HEK293T (cell line): ENCODE measurements at regions not wholly inside any gene's neighbourhood (a gene's known extent, or its start where the extent isn't known, plus 50 kb on each side); places are given as distances from the start of the nearest gene placed in this dataset.
"Not testable (repeated sequence)": the region's sequence is repeated elsewhere in the genome, so short reads cannot be mapped to it uniquely, and the experiment has no call there.

ENCODE experiments used
- CTCF ChIA-PET: fragments of 350-600 bp; formaldehyde crosslinking; extraction: SDS; loops from one replicate; lab custom pipeline; 2021; ENCODE audit warnings: antibody characterized with exemption, inconsistent platforms; lab: Yijun Ruan, JAX
- POLR2A ChIA-PET: fragments of 350-600 bp; formaldehyde crosslinking; extraction: SDS; loops from one replicate; lab custom pipeline; 2020; ENCODE audit warnings: antibody characterized with exemption, inconsistent platforms; lab: Yijun Ruan, JAX
- DNase-seq: peaks from one replicate; pipeline ENCODE4 v3.0.0; 2012; ENCODE audit warnings: mixed read lengths; ENCODE audit errors: extremely low spot score
- ARNT ChIP-seq: fragments of 450-650 bp; IDR thresholded peaks from 2 replicates; pipeline ENCODE4 v1.6.1; 2017; ENCODE audit warnings: mild to moderate bottlenecking
- BHLHE40 ChIP-seq: fragments of 450-650 bp; IDR thresholded peaks from 2 replicates; pipeline ENCODE4 v1.6.1; 2016; ENCODE audit warnings: mild to moderate bottlenecking, moderate library complexity, borderline replicate concordance
- CTBP1 ChIP-seq: fragments of 450-650 bp; IDR thresholded peaks from 2 replicates; pipeline ENCODE4 v1.6.1; 2016; ENCODE audit warnings: borderline replicate concordance
- ELF4 ChIP-seq: fragments of 450-650 bp; IDR thresholded peaks from 2 replicates; pipeline ENCODE4 v1.6.1; 2017; ENCODE audit warnings: antibody characterized with exemption
- FOXA1 ChIP-seq: fragments of 450-650 bp; IDR thresholded peaks from 2 replicates; pipeline ENCODE4 v1.6.1; 2016; ENCODE audit warnings: mild to moderate bottlenecking
- FOXK2 ChIP-seq: fragments of 450-650 bp; IDR thresholded peaks from 2 replicates; pipeline ENCODE4 v1.6.1; 2016; ENCODE audit warnings: mild to moderate bottlenecking
- FOXM1 ChIP-seq: fragments of 450-650 bp; IDR thresholded peaks from 2 replicates; pipeline ENCODE4 v1.6.1; 2017; ENCODE audit warnings: mild to moderate bottlenecking, borderline replicate concordance
- HDGF ChIP-seq: fragments of 450-650 bp; IDR thresholded peaks from 2 replicates; pipeline ENCODE4 v1.6.1; 2017; ENCODE audit warnings: antibody characterized with exemption, borderline replicate concordance
- L3MBTL2 ChIP-seq: fragments of 450-650 bp; conservative IDR thresholded peaks from 2 replicates; pipeline ENCODE4 v1.6.1; 2016; ENCODE audit warnings: mild to moderate bottlenecking
- LEF1 ChIP-seq: fragments of 450-650 bp; IDR thresholded peaks from 2 replicates; pipeline ENCODE4 v1.6.1; 2017; ENCODE audit warnings: mild to moderate bottlenecking, borderline replicate concordance
- NFRKB ChIP-seq: fragments of 450-650 bp; IDR thresholded peaks from 2 replicates; pipeline ENCODE4 v1.6.1; 2016; ENCODE audit warnings: mild to moderate bottlenecking, moderate library complexity
- PKNOX1 ChIP-seq: fragments of 450-650 bp; IDR thresholded peaks from 2 replicates; pipeline ENCODE4 v1.6.1; 2016
- SP1 ChIP-seq: fragments of 450-650 bp; IDR thresholded peaks from 2 replicates; pipeline ENCODE4 v1.6.1; 2017
- SUZ12 ChIP-seq: fragments of 450-650 bp; IDR thresholded peaks from 2 replicates; pipeline ENCODE4 v1.6.1; 2016; ENCODE audit warnings: mild to moderate bottlenecking
- TARDBP ChIP-seq: fragments of 450-650 bp; IDR thresholded peaks from 2 replicates; pipeline ENCODE4 v1.6.1; 2016
- ZNF384 ChIP-seq: fragments of 450-650 bp; IDR thresholded peaks from 2 replicates; pipeline ENCODE4 v1.6.1; 2016

GRCh38 chr6:28836703-28837102, 87.1 kb downstream of the TRIM27 start:
- CTCF ChIA-PET = interaction anchor here (0.5 to 3.0 kb wide), 16 partner anchors 11 to 179 kb away, joined by 3 to 18 read pairs (median 6); no protein-coding TSS in a partner anchor
- peak; percentile 85 for TF ChIP-seq ZNF384
- DNase-seq = not testable (repeated sequence)
- POLR2A ChIA-PET = interaction anchor here (0.7 to 3.2 kb wide), 14 partner anchors 11 to 180 kb away, joined by 3 to 51 read pairs (median 6); no protein-coding TSS in a partner anchor

GRCh38 chr6:28838289-28838633, 85.5 kb downstream of the TRIM27 start:
- TF ChIP-seq FOXK2 (no peak), SUZ12 (no peak), PKNOX1 (no peak), ZNF384 (no peak), SP1 (no peak), LEF1 (no peak), ELF4 (no peak), L3MBTL2 (peak; percentile 76), BHLHE40 (no peak), NFRKB (0 out of 2 replicates have a peak, but pooled peaks have one; percentile 60)
- POLR2A ChIA-PET = interaction anchor here (0.6 to 3.2 kb wide), 25 partner anchors 10 to 179 kb away, joined by 3 to 51 read pairs (median 5); partner anchors contain the start of gene TRIM27
- DNase-seq = no peak
- CTCF ChIA-PET = interaction anchor here (0.7 to 3.0 kb wide), 21 partner anchors 10 to 189 kb away, joined by 3 to 30 read pairs (median 6); no protein-coding TSS in a partner anchor

GRCh38 chr6:28838634-28839442, 84.9 kb downstream of the TRIM27 start:
- ChIA-PET CTCF (interaction anchor here (0.6 to 3.0 kb wide), 19 partner anchors 10 to 242 kb away, joined by 3 to 30 read pairs (median 6); no protein-coding TSS in a partner anchor), POLR2A (interaction anchor here (1.0 to 3.2 kb wide), 15 partner anchors 10 to 178 kb away, joined by 3 to 51 read pairs (median 6); partner anchors contain the start of gene TRIM27)
- DNase-seq = peak; percentile 70
- peak; percentile 87 for TF ChIP-seq PKNOX1
- TF ChIP-seq TARDBP = no peak

GRCh38 chr6:28839443-28840120, 84.2 kb downstream of the TRIM27 start:
- POLR2A ChIA-PET = interaction anchor here (1.0 to 3.2 kb wide), 6 partner anchors 25 to 177 kb away, joined by 3 to 51 read pairs (median 10); partner anchors contain the start of gene TRIM27

GRCh38 chr6:28841290-28841689, 82.5 kb downstream of the TRIM27 start:
- ChIA-PET CTCF (interaction anchor here (1.3 to 1.8 kb wide), 2 partner anchors 24 to 175 kb away, joined by 5 to 7 read pairs; no protein-coding TSS in a partner anchor), POLR2A (interaction anchor here (0.8 to 1.3 kb wide), 2 partner anchors 25 to 54 kb away, joined by 3 to 6 read pairs; no protein-coding TSS in a partner anchor)
- TF ChIP-seq TARDBP (no peak), FOXK2 (no peak), ARNT (no peak), LEF1 (no peak)
- DNase-seq = no peak

More at GRCh38 chr6:28839443-28840120, 84.2 kb downstream of the TRIM27 start:
- TF ChIP-seq BHLHE40 (no peak), HDGF (no peak), LEF1 (no peak), NFRKB (no peak), CTBP1 (no peak), SUZ12 (no peak), TARDBP (no peak), ELF4 (no peak), L3MBTL2 (no peak), SP1 (no peak), FOXA1 (no peak), FOXM1 (no peak), ZNF384 (no peak)
- CTCF ChIA-PET = interaction anchor here (0.6 to 3.0 kb wide), 13 partner anchors 9 to 1019 kb away, joined by 3 to 30 read pairs (median 4); no protein-coding TSS in a partner anchor
- no peak for DNase-seq

GRCh38 chr6:28848756-28849155, 75.0 kb downstream of the TRIM27 start:
- POLR2A ChIA-PET = interaction anchor here (0.6 to 2.4 kb wide), 4 partner anchors 11 to 136 kb away, joined by 3 to 10 read pairs (median 4); no protein-coding TSS in a partner anchor
- CTCF ChIA-PET = interaction anchor here (0.6 to 1.9 kb wide), 6 partner anchors 9 to 775 kb away, joined by 3 to 10 read pairs (median 4); no protein-coding TSS in a partner anchor
- DNase-seq = not testable (repeated sequence)
